ENCODE measurements at regions not wholly inside any gene's neighbourhood (a gene's known extent, or its start where the extent isn't known, plus 50 kb on each side); places are given as distances from the start of the nearest gene placed in this dataset.
"Not testable (repeated sequence)": the region's sequence is repeated elsewhere in the genome, so short reads cannot be mapped to it uniquely, and the experiment has no call there.

- Histone ChIP-seq H3K27me3 (ENCODE audit: control insufficient read depth, insufficient read depth, low read length) (no peaks in the 10 kb centered on the region), H3K9ac (ENCODE audit: low read depth, low read length) (no peak overlapping the region), H3K36me3 (ENCODE audit: insufficient read depth, low read length) (no peaks in the 10 kb centered on the region), H3K4me2 (ENCODE audit: low read length) (no peak overlapping the region), H3K9me3 (replicated peaks; ENCODE audit: low read length) (no peaks in the 10 kb centered on the region), H3K4me3 (ENCODE audit: low read length) (no peak overlapping the region), H3K4me1 (ENCODE audit: control insufficient read depth, insufficient read depth, low read length) (no peaks in the 10 kb centered on the region)
Observed at GRCh38 chr3:155995525-155996370, 124.6 kb upstream of the KCNAB1 start.

- H3K9ac ChIP-seq (ENCODE audit: low read depth, low read length): no peak overlapping the region
- no peak overlapping the region for H3K4me2 ChIP-seq (ENCODE audit: low read length)
- no peaks in the 10 kb centered on the region for H3K4me1 ChIP-seq (ENCODE audit: control insufficient read depth, insufficient read depth, low read length)
- no peaks in the 10 kb centered on the region for H3K9me3 ChIP-seq (replicated peaks; ENCODE audit: low read length)
- H3K36me3 ChIP-seq (ENCODE audit: insufficient read depth, low read length): no peaks in the 10 kb centered on the region
- H3K27me3 ChIP-seq (ENCODE audit: control insufficient read depth, insufficient read depth, low read length): no peaks in the 10 kb centered on the region
- H3K4me3 ChIP-seq (ENCODE audit: low read length): no peak overlapping the region
Observed at GRCh38 chr3:155996882-155997281, 123.5 kb upstream of the KCNAB1 start.

DNA sequence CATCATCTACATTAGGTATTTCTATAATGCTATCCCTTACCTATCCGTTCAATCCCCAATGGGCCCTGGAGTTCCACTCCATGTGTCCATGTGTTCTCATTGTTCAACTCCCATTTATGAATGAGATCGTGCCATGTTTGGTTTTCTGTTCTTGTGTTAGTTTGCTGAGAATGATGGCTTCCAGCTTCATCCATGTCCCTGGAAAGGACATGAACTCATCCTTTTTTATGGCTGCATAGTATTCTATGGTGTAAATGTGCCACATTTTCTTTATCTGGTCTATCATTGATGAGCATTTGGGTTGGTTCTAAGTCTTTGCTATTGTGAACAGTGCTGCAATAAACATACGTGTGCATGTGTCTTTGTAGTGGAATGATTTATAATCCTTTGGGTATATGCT is 122.2 kb upstream of the KCNAB1 start:
- not testable (repeated sequence) for H3K27me3 ChIP-seq (ENCODE audit: control insufficient read depth, insufficient read depth, low read length); H3K9ac ChIP-seq (ENCODE audit: low read depth, low read length); H3K4me1 ChIP-seq (ENCODE audit: control insufficient read depth, insufficient read depth, low read length); H3K36me3 ChIP-seq (ENCODE audit: insufficient read depth, low read length); H3K4me2 ChIP-seq (ENCODE audit: low read length); H3K4me3 ChIP-seq (ENCODE audit: low read length); H3K9me3 ChIP-seq (replicated peaks; ENCODE audit: low read length)

DNA sequence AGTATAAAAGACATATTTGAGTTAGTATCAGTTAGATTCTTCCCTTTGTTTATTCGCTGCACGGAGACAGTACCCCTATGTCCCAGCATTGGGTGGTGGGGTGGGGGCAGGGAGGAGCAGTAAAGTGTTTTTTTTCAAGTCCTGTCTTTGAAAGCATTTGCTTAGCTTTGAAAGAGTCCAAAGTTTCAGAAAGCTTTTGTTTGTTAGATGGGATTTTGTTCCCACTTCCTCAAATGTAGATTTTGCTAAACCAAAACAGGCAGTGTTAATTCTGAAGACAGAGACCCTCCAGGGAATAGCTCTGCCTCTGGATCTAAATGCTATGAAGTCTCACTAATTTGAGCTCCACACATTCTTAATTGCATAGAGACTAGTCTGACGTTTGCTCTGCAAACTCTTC is 114.6 kb upstream of the KCNAB1 start:
- Histone ChIP-seq H3K9me3 (replicated peaks; ENCODE audit: low read length) (no peaks in the 10 kb centered on the region), H3K9ac (ENCODE audit: low read depth, low read length) (no peak overlapping the region), H3K4me2 (ENCODE audit: low read length) (no peak overlapping the region), H3K27me3 (ENCODE audit: control insufficient read depth, insufficient read depth, low read length) (no peaks in the 10 kb centered on the region), H3K4me3 (ENCODE audit: low read length) (no peak overlapping the region), H3K4me1 (ENCODE audit: control insufficient read depth, insufficient read depth, low read length) (no peaks in the 10 kb centered on the region), H3K36me3 (ENCODE audit: insufficient read depth, low read length) (no peaks in the 10 kb centered on the region)

DNA sequence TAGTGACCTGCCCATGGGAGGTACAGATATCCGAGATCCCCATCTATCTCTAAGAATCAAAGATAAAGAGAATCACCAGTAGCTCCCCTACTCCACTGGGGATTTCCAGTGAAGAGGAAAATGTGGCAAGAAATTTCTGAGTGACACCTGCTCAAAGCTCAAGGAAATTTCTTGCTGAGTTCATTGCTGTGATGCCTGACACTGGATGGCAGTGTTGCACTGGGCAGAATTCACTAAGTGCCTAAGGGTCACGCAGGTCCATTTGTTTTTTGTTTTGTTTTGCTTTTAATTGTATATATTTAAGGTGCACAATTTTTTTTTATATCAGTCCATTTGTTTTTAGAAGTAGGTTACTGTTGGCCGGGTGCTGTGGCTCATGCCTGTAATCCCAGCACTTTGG is 109.5 kb upstream of the KCNAB1 start:
- Histone ChIP-seq H3K9ac (ENCODE audit: low read depth, low read length) (no peak overlapping the region), H3K9me3 (replicated peaks; ENCODE audit: low read length) (no peaks in the 10 kb centered on the region)

GRCh38 chr3:156014489-156014888 is 105.9 kb upstream of the KCNAB1 start:
- no peaks in the 10 kb centered on the region for H3K27me3 ChIP-seq (ENCODE audit: control insufficient read depth, insufficient read depth, low read length)
- H3K9ac ChIP-seq (ENCODE audit: low read depth, low read length): no peak overlapping the region
- no peaks in the 10 kb centered on the region for H3K9me3 ChIP-seq (replicated peaks; ENCODE audit: low read length)
- H3K36me3 ChIP-seq (ENCODE audit: insufficient read depth, low read length): no peaks in the 10 kb centered on the region
- no peak overlapping the region for H3K4me2 ChIP-seq (ENCODE audit: low read length)
- no peaks in the 10 kb centered on the region for H3K4me1 ChIP-seq (ENCODE audit: control insufficient read depth, insufficient read depth, low read length)
- H3K4me3 ChIP-seq (ENCODE audit: low read length): no peak overlapping the region

More for the DNA sequence above, 109.5 kb upstream of the KCNAB1 start:
- H3K4me1 ChIP-seq (ENCODE audit: control insufficient read depth, insufficient read depth, low read length): no peaks in the 10 kb centered on the region
- H3K36me3 ChIP-seq (ENCODE audit: insufficient read depth, low read length): no peaks in the 10 kb centered on the region
- no peak overlapping the region for H3K4me2 ChIP-seq (ENCODE audit: low read length)
- H3K27me3 ChIP-seq (ENCODE audit: control insufficient read depth, insufficient read depth, low read length): no peaks in the 10 kb centered on the region
- H3K4me3 ChIP-seq (ENCODE audit: low read length): no peak overlapping the region

- H3K9ac ChIP-seq (ENCODE audit: low read depth, low read length): no peak overlapping the region
- H3K4me1 ChIP-seq (ENCODE audit: control insufficient read depth, insufficient read depth, low read length): no peaks in the 10 kb centered on the region
- no peak overlapping the region for H3K4me2 ChIP-seq (ENCODE audit: low read length)
- H3K27me3 ChIP-seq (ENCODE audit: control insufficient read depth, insufficient read depth, low read length): no peaks in the 10 kb centered on the region
- H3K36me3 ChIP-seq (ENCODE audit: insufficient read depth, low read length): no peaks in the 10 kb centered on the region
- no peaks in the 10 kb centered on the region for H3K9me3 ChIP-seq (replicated peaks; ENCODE audit: low read length)
- H3K4me3 ChIP-seq (ENCODE audit: low read length): no peak overlapping the region
Observed at GRCh38 chr3:156016902-156017301, 103.5 kb upstream of the KCNAB1 start.

- no peaks in the 10 kb centered on the region for H3K9me3 ChIP-seq (replicated peaks; ENCODE audit: low read length)
- H3K4me1 ChIP-seq (ENCODE audit: control insufficient read depth, insufficient read depth, low read length): no peaks in the 10 kb centered on the region
- no peak overlapping the region for H3K4me2 ChIP-seq (ENCODE audit: low read length)
- H3K27me3 ChIP-seq (ENCODE audit: control insufficient read depth, insufficient read depth, low read length): no peaks in the 10 kb centered on the region
- H3K9ac ChIP-seq (ENCODE audit: low read depth, low read length): no peak overlapping the region
- no peak overlapping the region for H3K4me3 ChIP-seq (ENCODE audit: low read length)
- no peaks in the 10 kb centered on the region for H3K36me3 ChIP-seq (ENCODE audit: insufficient read depth, low read length)
Observed at GRCh38 chr3:156017352-156018030, 102.9 kb upstream of the KCNAB1 start.

DNA sequence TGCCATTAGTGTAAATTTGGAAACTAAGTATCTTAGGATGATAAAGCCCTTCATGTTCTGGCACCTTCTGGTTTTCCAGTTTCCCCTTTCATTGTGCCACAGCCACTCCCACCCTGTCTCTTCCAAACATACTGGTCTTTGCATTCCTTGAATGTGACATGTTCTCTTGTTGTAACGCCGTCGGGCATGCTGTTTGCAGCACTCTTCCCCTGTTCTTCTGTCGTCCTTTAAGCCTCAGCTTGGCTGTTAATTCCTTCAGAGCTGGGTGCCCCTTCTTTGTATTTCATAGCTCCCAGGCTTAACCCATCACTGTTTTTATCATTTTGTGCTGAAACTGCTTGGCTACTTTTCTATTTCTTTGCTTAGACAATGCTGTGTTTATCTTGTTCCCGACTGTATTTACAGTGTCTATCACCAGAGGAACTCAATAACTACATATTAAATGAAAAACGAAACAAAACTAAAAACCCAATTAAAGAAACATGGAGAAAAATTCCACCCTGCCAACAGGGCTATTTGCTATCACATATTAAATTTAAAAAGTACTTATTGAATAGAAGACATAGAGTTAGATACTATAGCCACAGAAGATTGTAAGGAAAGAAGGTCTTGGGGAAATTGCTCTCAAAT is 95.4 kb upstream of the KCNAB1 start:
- Histone ChIP-seq H3K27me3 (ENCODE audit: control insufficient read depth, insufficient read depth, low read length) (no peaks in the 10 kb centered on the region), H3K9me3 (replicated peaks; ENCODE audit: low read length) (no peaks in the 10 kb centered on the region), H3K4me2 (ENCODE audit: low read length) (peak overlapping the region; percentile 60), H3K36me3 (ENCODE audit: insufficient read depth, low read length) (no peaks in the 10 kb centered on the region), H3K4me1 (ENCODE audit: control insufficient read depth, insufficient read depth, low read length) (no peaks in the 10 kb centered on the region), H3K4me3 (ENCODE audit: low read length) (peak overlapping the region; percentile 42), H3K9ac (ENCODE audit: low read depth, low read length) (no peak overlapping the region)

DNA sequence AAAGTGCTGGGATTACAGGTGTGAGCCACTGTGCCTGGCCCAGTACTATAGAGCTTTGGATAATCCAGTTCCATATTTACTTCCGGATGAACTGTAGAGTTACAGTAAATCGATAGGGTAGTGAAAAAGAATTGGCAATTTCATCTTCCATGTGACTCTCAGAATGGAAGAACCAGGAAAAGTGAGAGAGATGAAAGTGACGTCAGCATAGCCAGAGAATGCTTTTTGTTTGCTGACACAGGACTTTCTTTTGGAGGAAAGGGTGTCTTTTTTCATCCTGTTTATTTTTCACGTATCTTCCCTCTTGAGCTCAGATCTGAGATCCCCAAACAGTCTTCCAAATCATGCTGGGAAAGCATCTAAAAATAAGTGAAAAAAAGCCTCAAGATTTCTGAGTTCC is 91.2 kb upstream of the KCNAB1 start:
- Histone ChIP-seq H3K9me3 (replicated peaks; ENCODE audit: low read length) (no peaks in the 10 kb centered on the region), H3K4me2 (ENCODE audit: low read length) (no peak overlapping the region), H3K4me3 (ENCODE audit: low read length) (no peak overlapping the region), H3K27me3 (ENCODE audit: control insufficient read depth, insufficient read depth, low read length) (peaks cover 4% of the 10 kb centered on the region), H3K36me3 (ENCODE audit: insufficient read depth, low read length) (no peaks in the 10 kb centered on the region), H3K9ac (ENCODE audit: low read depth, low read length) (no peak overlapping the region), H3K4me1 (ENCODE audit: control insufficient read depth, insufficient read depth, low read length) (no peaks in the 10 kb centered on the region)

DNA sequence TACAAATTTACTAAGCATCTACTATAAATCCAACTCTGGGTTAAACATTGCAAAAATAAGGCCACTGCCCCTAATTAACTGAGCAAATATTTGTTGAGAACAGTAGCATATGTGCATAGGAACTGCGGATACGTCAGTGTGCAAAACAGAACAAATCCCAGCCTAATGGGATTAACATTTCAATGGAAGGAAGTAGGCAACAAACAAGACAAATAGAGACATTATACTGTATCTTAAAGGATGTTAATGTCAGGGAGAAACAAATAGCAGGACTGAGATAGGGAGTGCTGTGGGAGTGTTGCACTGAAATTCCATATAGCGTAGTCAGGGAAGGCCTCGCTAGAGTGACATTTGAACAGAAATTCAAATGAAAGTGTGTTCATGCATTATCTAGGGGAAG is 89.7 kb upstream of the KCNAB1 start:
- H3K9me3 ChIP-seq (replicated peaks; ENCODE audit: low read length): no peaks in the 10 kb centered on the region
- no peak overlapping the region for H3K9ac ChIP-seq (ENCODE audit: low read depth, low read length)
- no peaks in the 10 kb centered on the region for H3K36me3 ChIP-seq (ENCODE audit: insufficient read depth, low read length)
- H3K4me2 ChIP-seq (ENCODE audit: low read length): no peak overlapping the region
- H3K4me1 ChIP-seq (ENCODE audit: control insufficient read depth, insufficient read depth, low read length): no peaks in the 10 kb centered on the region
- H3K4me3 ChIP-seq (ENCODE audit: low read length): no peak overlapping the region
- peaks cover 4% of the 10 kb centered on the region for H3K27me3 ChIP-seq (ENCODE audit: control insufficient read depth, insufficient read depth, low read length)

Measured in skeletal muscle satellite cell (primary cell).